Esophagus mucosa (tissue), 1 donor: ENCODE measurements at regions not wholly inside any gene's neighbourhood (a gene's known extent, or its start where the extent isn't known, plus 50 kb on each side); places are given as distances from the start of the nearest gene placed in this dataset.

Experiments
- ATAC-seq: fragments of 200-7000 bp; cut with Tn5 transposase; one replicate; pipeline ENCODE4 v1.9.1; 2020
- donor health status: DM: yes; HTN: yes; CAD: no.

GRCh38 chr7:25852211-25852938, 299.6 kb upstream of the NFE2L3 start:
- ATAC-seq: no peak

GRCh38 chr7:25852939-25853271, 299.1 kb upstream of the NFE2L3 start:
- no peak for ATAC-seq

- ATAC-seq: no peak
Observed at GRCh38 chr7:25853314-25853713, 298.7 kb upstream of the NFE2L3 start.

- ATAC-seq: no peak
Observed at GRCh38 chr7:25854059-25854458, 297.9 kb upstream of the NFE2L3 start.

GRCh38 chr7:25854608-25855497, 297.1 kb upstream of the NFE2L3 start:
- ATAC-seq: peak; percentile 56

GRCh38 chr7:25855854-25856782, 295.9 kb upstream of the NFE2L3 start:
- no peak for ATAC-seq

GRCh38 chr7:25857376-25858067, 294.5 kb upstream of the NFE2L3 start:
- ATAC-seq: no peak

- ATAC-seq: no peak
Observed at GRCh38 chr7:25858200-25858524, 293.8 kb upstream of the NFE2L3 start.

GRCh38 chr7:25858525-25859411, 293.2 kb upstream of the NFE2L3 start:
- no peak for ATAC-seq

- ATAC-seq: no peak
Observed at GRCh38 chr7:25859412-25860274, 292.4 kb upstream of the NFE2L3 start.

- no peak for ATAC-seq
Observed at GRCh38 chr7:25860275-25861163, 291.5 kb upstream of the NFE2L3 start.

- no peak for ATAC-seq
Observed at GRCh38 chr7:25861164-25861496, 290.9 kb upstream of the NFE2L3 start.

GRCh38 chr7:25861601-25862260, 290.3 kb upstream of the NFE2L3 start:
- ATAC-seq: no peak

- peak; percentile 99 for ATAC-seq
Observed at GRCh38 chr7:25862261-25863004, 289.6 kb upstream of the NFE2L3 start.

GRCh38 chr7:25863005-25863728, 288.8 kb upstream of the NFE2L3 start:
- no peak for ATAC-seq

GRCh38 chr7:25863729-25864110, 288.3 kb upstream of the NFE2L3 start:
- no peak for ATAC-seq

GRCh38 chr7:25864511-25864910, 287.5 kb upstream of the NFE2L3 start:
- no peak for ATAC-seq
